22Rv1 (cell line): ENCODE measurements at regions not wholly inside any gene's neighbourhood (a gene's known extent, or its start where the extent isn't known, plus 50 kb on each side); places are given as distances from the start of the nearest gene placed in this dataset.

ENCODE experiments used
- H3K27ac ChIP-seq: fragments of 450-650 bp; 2 replicates; pipeline ENCODE4 v1.5.1; 2017
- CTCF ChIP-seq: fragments of 450-650 bp; IDR thresholded peaks from 2 replicates; pipeline ENCODE4 v1.5.1; 2017; ENCODE audit warnings: mild to moderate bottlenecking
- ZFX ChIP-seq: fragments of 450-650 bp; IDR thresholded peaks from 2 replicates; pipeline ENCODE4 v1.6.1; 2017; ENCODE audit warnings: antibody characterized with exemption, borderline replicate concordance

GRCh38 chr1:203926025-203926540, 64.7 kb downstream of the SNRPE start:
- TF ChIP-seq CTCF (no peak), ZFX (no peak)
- no peak overlapping the region for H3K27ac ChIP-seq

- no peak overlapping the region for H3K27ac ChIP-seq
- TF ChIP-seq ZFX = no peak
- no peak for TF ChIP-seq CTCF
Observed at GRCh38 chr1:203929741-203930309, 68.4 kb downstream of the SNRPE start.

- TF ChIP-seq ZFX (no peak), CTCF (no peak)
- H3K27ac ChIP-seq = no peak overlapping the region
Observed at GRCh38 chr1:203930342-203930741, 68.9 kb downstream of the SNRPE start.

- TF ChIP-seq CTCF (no peak), ZFX (no peak)
- H3K27ac ChIP-seq = no peak overlapping the region
Observed at GRCh38 chr1:203931953-203932352, 70.6 kb downstream of the SNRPE start.

GRCh38 chr1:203932556-203932955, 71.2 kb downstream of the SNRPE start:
- TF ChIP-seq ZFX (no peak), CTCF (no peak)
- H3K27ac ChIP-seq = no peak overlapping the region

GRCh38 chr1:203934027-203934426, 72.6 kb downstream of the SNRPE start:
- TF ChIP-seq CTCF (no peak), ZFX (no peak)
- no peak overlapping the region for H3K27ac ChIP-seq

GRCh38 chr1:203934651-203935050, 73.3 kb downstream of the SNRPE start:
- TF ChIP-seq CTCF (no peak), ZFX (no peak)
- no peak overlapping the region for H3K27ac ChIP-seq
